Lung (tissue), 11 donors: ENCODE measurements at regions not wholly inside any gene's neighbourhood (a gene's known extent, or its start where the extent isn't known, plus 50 kb on each side); places are given as distances from the start of the nearest gene placed in this dataset.
A peak's percentile ranks its signal among the peaks of the same experiment; 100 is the strongest.

ENCODE experiments used
- ATAC-seq: fragments of 200-7000 bp; cut with Tn5 transposase; one replicate; pipeline ENCODE4 v1.9.1; 2020; ENCODE audit warnings: moderate number of reproducible peaks; ENCODE audit not compliant: insufficient read depth, low FRiP score
- DNase-seq, 3 donors: peaks; one replicate each; pipeline ENCODE4 v3.0.0-alpha.2; 2013 to 2017
- H3K27ac ChIP-seq, 2 donors: one replicate each; pipeline ENCODE4 v1.5.1; 2013; ENCODE audit warnings: mild to moderate bottlenecking in 2 of 2, moderate library complexity in 2 of 2, control low read depth in 1 of 2, inconsistent platforms in 1 of 2, low read depth in 1 of 2, low read length in 1 of 2
- H3K27me3 ChIP-seq, 3 donors: one replicate each; pipeline ENCODE4 v1.5.1; 2013; ENCODE audit warnings: low read length in 2 of 3; ENCODE audit not compliant: control insufficient read depth in 3 of 3, insufficient read depth in 3 of 3
- H3K36me3 ChIP-seq, 4 donors: one replicate each; pipeline ENCODE4 v1.5.1; 2013; ENCODE audit warnings: low read length in 4 of 4, mild to moderate bottlenecking in 1 of 4, moderate library complexity in 1 of 4; ENCODE audit not compliant: control insufficient read depth in 4 of 4, insufficient read depth in 4 of 4
- H3K4me1 ChIP-seq, 5 donors: one replicate each; pipeline ENCODE4 v1.5.1; 2013; ENCODE audit warnings: low read length in 5 of 5, mild to moderate bottlenecking in 2 of 5, moderate library complexity in 1 of 5; ENCODE audit not compliant: control insufficient read depth in 5 of 5, insufficient read depth in 5 of 5
- H3K4me3 ChIP-seq: one replicate; pipeline ENCODE4 v1.5.1; 2013; ENCODE audit warnings: mild to moderate bottlenecking, control low read depth, moderate library complexity
- H3K9ac ChIP-seq, 2 donors: one replicate each; pipeline ENCODE4 v1.5.1; 2013; ENCODE audit warnings: low read length in 2 of 2, control low read depth in 1 of 2; ENCODE audit not compliant: insufficient read depth in 1 of 2
- H3K9me3 ChIP-seq, 4 donors: one replicate each; pipeline ENCODE4 v1.5.1; 2013; ENCODE audit warnings: low read length in 3 of 4, mild to moderate bottlenecking in 1 of 4, moderate library complexity in 1 of 4; ENCODE audit not compliant: control insufficient read depth in 4 of 4, insufficient read depth in 3 of 4
- WGBS, 2 donors: extraction: QIAGEN DNeasy Blood & Tissue Kit; methylation state at CpG; one replicate each; pipeline ENCODE4 v1.1.7; 2013; 5-methylcytosine and 5-hydroxymethylcytosine counted together
- TF ChIP-seq, protein P1 (sequence below): IDR thresholded peaks from 2 replicates; pipeline ENCODE4 v1.5.1; 2012; ENCODE audit warnings: mild to moderate bottlenecking; ENCODE audit errors: control extremely low read depth, extremely low read depth
- donor health status: control.
- donor health status: control.
- donor health status: Bipolar disorder and iron deficiency.
- donor health status: healthy.
- donor health status: DM: yes; HTN: yes; CAD: no.

GRCh38 chr10:23604613-23605012 lies 165.7 kb downstream of the OTUD1 start:
- no peaks in the 10 kb centered on the region for H3K27me3 ChIP-seq
- H3K27ac ChIP-seq, result no peak overlapping the region
- H3K36me3 ChIP-seq, result no peaks in the 10 kb centered on the region
- ATAC-seq (no peak), DNase-seq (no peak)
- H3K4me3 ChIP-seq, result no peak overlapping the region
- no peak overlapping the region for H3K9ac ChIP-seq
- no peaks in the 10 kb centered on the region for H3K4me1 ChIP-seq
- no peaks in the 10 kb centered on the region for H3K9me3 ChIP-seq
- TF ChIP-seq, protein P1, sequence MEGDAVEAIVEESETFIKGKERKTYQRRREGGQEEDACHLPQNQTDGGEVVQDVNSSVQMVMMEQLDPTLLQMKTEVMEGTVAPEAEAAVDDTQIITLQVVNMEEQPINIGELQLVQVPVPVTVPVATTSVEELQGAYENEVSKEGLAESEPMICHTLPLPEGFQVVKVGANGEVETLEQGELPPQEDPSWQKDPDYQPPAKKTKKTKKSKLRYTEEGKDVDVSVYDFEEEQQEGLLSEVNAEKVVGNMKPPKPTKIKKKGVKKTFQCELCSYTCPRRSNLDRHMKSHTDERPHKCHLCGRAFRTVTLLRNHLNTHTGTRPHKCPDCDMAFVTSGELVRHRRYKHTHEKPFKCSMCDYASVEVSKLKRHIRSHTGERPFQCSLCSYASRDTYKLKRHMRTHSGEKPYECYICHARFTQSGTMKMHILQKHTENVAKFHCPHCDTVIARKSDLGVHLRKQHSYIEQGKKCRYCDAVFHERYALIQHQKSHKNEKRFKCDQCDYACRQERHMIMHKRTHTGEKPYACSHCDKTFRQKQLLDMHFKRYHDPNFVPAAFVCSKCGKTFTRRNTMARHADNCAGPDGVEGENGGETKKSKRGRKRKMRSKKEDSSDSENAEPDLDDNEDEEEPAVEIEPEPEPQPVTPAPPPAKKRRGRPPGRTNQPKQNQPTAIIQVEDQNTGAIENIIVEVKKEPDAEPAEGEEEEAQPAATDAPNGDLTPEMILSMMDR, result no peak
- 69 to 84% methylated on average over 2 of the region's 2 CpGs for WGBS, 2 donors

- no peaks in the 10 kb centered on the region for H3K36me3 ChIP-seq
- no peaks in the 10 kb centered on the region for H3K4me1 ChIP-seq
- DNase-seq (no peak), ATAC-seq (no peak)
- H3K4me3 ChIP-seq, result no peak overlapping the region
- no peak overlapping the region for H3K9ac ChIP-seq
- H3K27ac ChIP-seq, result no peak overlapping the region
- no peaks in the 10 kb centered on the region for H3K27me3 ChIP-seq
- H3K9me3 ChIP-seq, result no peaks in the 10 kb centered on the region
- WGBS, 2 donors, result 85 to 89% methylated on average over 7 of the region's 7 CpGs
- TF ChIP-seq, protein P1, result no peak
Measured at GRCh38 chr10:23606456-23606855, 167.6 kb downstream of the OTUD1 start.

- H3K4me1 ChIP-seq, result no peaks in the 10 kb centered on the region
- H3K9ac ChIP-seq, result no peak overlapping the region
- H3K36me3 ChIP-seq, result no peaks in the 10 kb centered on the region
- H3K4me3 ChIP-seq, result no peak overlapping the region
- no peak overlapping the region for H3K27ac ChIP-seq
- ATAC-seq (no peak), DNase-seq (no peak)
- 71 to 86% methylated on average over 7 of the region's 7 CpGs for WGBS, 2 donors
- TF ChIP-seq, protein P1, result no peak
- H3K9me3 ChIP-seq, result no peaks in the 10 kb centered on the region
- no peaks in the 10 kb centered on the region for H3K27me3 ChIP-seq
Measured at GRCh38 chr10:23608926-23609325, 170.1 kb downstream of the OTUD1 start.

GRCh38 chr10:23610626-23611307 lies 171.9 kb downstream of the OTUD1 start:
- peak in 1 of 3 donors; percentile 6 for DNase-seq
- no peaks in the 10 kb centered on the region for H3K4me1 ChIP-seq

More at GRCh38 chr10:23610626-23611307, 171.9 kb downstream of the OTUD1 start:
- TF ChIP-seq, protein P1, result no peak
- Histone ChIP-seq H3K9me3 (peaks cover 0 to 2% (median 0%) of the 10 kb centered on the region in 4 donors), H3K4me3 (no peak overlapping the region), H3K9ac (no peak overlapping the region), H3K36me3 (no peaks in the 10 kb centered on the region), H3K27ac (no peak overlapping the region), H3K27me3 (no peaks in the 10 kb centered on the region)
- ATAC-seq, result no peak
- WGBS, 2 donors, result 64 to 80% methylated on average over 4 of the region's 4 CpGs
